Hepatocyte (in vitro differentiated cells): ENCODE measurements at regions not wholly inside any gene's neighbourhood (a gene's known extent, or its start where the extent isn't known, plus 50 kb on each side); places are given as distances from the start of the nearest gene placed in this dataset.
A peak's percentile ranks its signal among the peaks of the same experiment; 100 is the strongest.

ENCODE experiments used
- DNase-seq: peaks from one replicate; pipeline ENCODE4 v3.0.0-alpha.2; 2016; ENCODE audit warnings: low spot score
- H2AFZ ChIP-seq: fragments of 200-600 bp; sonication (generic); 2 replicates; pipeline ENCODE4 v1.6.0; 2016; ENCODE audit warnings: antibody characterized with exemption, mild to moderate bottlenecking
- H3K27ac ChIP-seq: fragments of 200-600 bp; sonication (generic); 2 replicates; pipeline ENCODE4 v1.5.1; 2016; ENCODE audit warnings: mild to moderate bottlenecking
- H3K27me3 ChIP-seq: fragments of 200-600 bp; sonication (generic); 2 replicates; pipeline ENCODE4 v1.6.1; 2016
- H3K36me3 ChIP-seq: fragments of 200-600 bp; sonication (generic); replicated peaks from 2 replicates; pipeline ENCODE4 v1.5.1; 2016; ENCODE audit warnings: low read depth; ENCODE audit not compliant: insufficient read depth
- H3K4me1 ChIP-seq: fragments of 200-600 bp; sonication (generic); 2 replicates; pipeline ENCODE4 v1.5.1; 2016; ENCODE audit warnings: mild to moderate bottlenecking, moderate library complexity; ENCODE audit not compliant: insufficient read depth
- H3K4me2 ChIP-seq: fragments of 200-600 bp; sonication (generic); 2 replicates; pipeline ENCODE4 v1.6.0; 2016
- H3K4me3 ChIP-seq: fragments of 200-600 bp; sonication (generic); 2 replicates; pipeline ENCODE4 v1.5.1; 2016; ENCODE audit warnings: mild to moderate bottlenecking
- H3K79me2 ChIP-seq: fragments of 200-600 bp; sonication (generic); 2 replicates; pipeline ENCODE4 v1.6.0; 2017; ENCODE audit warnings: mild to moderate bottlenecking
- H3K9me2 ChIP-seq: fragments of 200-600 bp; sonication (generic); replicated peaks from 2 replicates; pipeline ENCODE4 v1.6.0; 2017; ENCODE audit warnings: mild to moderate bottlenecking; ENCODE audit not compliant: insufficient read depth
- H3K9me3 ChIP-seq: fragments of 200-600 bp; sonication (generic); 2 replicates; pipeline ENCODE4 v1.5.1; 2016; ENCODE audit warnings: low read depth, mild to moderate bottlenecking
- H4K20me1 ChIP-seq: fragments of 200-600 bp; sonication (generic); 2 replicates; pipeline ENCODE4 v1.6.0; 2016; ENCODE audit warnings: mild to moderate bottlenecking; ENCODE audit not compliant: insufficient read depth, poor library complexity, severe bottlenecking
- EZH2 ChIP-seq: fragments of 200-600 bp; sonication (generic); IDR thresholded peaks from 2 replicates; pipeline ENCODE4 v1.6.1; 2016; ENCODE audit warnings: antibody characterized with exemption, mild to moderate bottlenecking, borderline replicate concordance
- EZH2phosphoT487 ChIP-seq: fragments of 200-600 bp; sonication (generic); IDR thresholded peaks from one replicate; pipeline ENCODE4 v1.6.1; 2018; ENCODE audit warnings: antibody characterized with exemption, mild to moderate bottlenecking, low read depth, moderate library complexity; ENCODE audit not compliant: unreplicated experiment, severe bottlenecking
- WGBS: methylation state at CpG from one replicate; pipeline ENCODE4 v1.1.6; 2016; ENCODE audit warnings: low lambda C conversion rate; ENCODE audit errors: missing lambda C conversion rate; 5-methylcytosine and 5-hydroxymethylcytosine counted together
- TF ChIP-seq, protein P1 (sequence below): fragments of 200-600 bp; sonication (generic); IDR thresholded peaks from 2 replicates; pipeline ENCODE4 v1.5.1; 2016; ENCODE audit warnings: antibody characterized with exemption, mild to moderate bottlenecking; ENCODE audit not compliant: poor library complexity

DNA sequence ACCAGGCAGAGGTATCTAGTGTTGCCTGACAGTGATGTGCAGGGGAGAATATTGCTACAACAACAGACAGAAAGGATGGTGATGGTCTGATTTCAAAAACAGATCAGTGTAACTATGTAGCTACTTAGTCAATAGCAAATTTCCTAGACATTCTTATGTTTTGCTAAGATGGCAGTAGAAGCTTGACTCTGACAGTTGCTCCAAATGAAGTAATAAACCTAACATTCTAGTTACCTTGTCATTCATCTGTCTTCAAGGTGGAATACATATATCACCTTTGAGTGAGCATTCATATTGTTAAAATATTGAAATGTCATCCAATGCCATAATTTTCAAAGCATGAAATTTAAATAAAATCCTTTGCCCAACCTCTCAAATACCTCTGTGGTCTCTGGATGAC lies 617.4 kb downstream of the USP25 start:
- Histone ChIP-seq H3K79me2 (no peaks in the 10 kb centered on the region), H3K4me3 (no peak overlapping the region), H3K9me3 (no peaks in the 10 kb centered on the region), H3K9me2 (no peaks in the 10 kb centered on the region), H3K4me1 (no peaks in the 10 kb centered on the region), H3K27me3 (no peaks in the 10 kb centered on the region), H3K4me2 (no peak overlapping the region), H3K36me3 (no peaks in the 10 kb centered on the region), H2AFZ (no peak overlapping the region), H4K20me1 (no peaks in the 10 kb centered on the region), H3K27ac (no peak overlapping the region)
- DNase-seq, result no peak
- no peak for TF ChIP-seq EZH2
- TF ChIP-seq, protein P1, sequence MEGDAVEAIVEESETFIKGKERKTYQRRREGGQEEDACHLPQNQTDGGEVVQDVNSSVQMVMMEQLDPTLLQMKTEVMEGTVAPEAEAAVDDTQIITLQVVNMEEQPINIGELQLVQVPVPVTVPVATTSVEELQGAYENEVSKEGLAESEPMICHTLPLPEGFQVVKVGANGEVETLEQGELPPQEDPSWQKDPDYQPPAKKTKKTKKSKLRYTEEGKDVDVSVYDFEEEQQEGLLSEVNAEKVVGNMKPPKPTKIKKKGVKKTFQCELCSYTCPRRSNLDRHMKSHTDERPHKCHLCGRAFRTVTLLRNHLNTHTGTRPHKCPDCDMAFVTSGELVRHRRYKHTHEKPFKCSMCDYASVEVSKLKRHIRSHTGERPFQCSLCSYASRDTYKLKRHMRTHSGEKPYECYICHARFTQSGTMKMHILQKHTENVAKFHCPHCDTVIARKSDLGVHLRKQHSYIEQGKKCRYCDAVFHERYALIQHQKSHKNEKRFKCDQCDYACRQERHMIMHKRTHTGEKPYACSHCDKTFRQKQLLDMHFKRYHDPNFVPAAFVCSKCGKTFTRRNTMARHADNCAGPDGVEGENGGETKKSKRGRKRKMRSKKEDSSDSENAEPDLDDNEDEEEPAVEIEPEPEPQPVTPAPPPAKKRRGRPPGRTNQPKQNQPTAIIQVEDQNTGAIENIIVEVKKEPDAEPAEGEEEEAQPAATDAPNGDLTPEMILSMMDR, result no peak
- TF ChIP-seq EZH2phosphoT487, result no peak

DNA sequence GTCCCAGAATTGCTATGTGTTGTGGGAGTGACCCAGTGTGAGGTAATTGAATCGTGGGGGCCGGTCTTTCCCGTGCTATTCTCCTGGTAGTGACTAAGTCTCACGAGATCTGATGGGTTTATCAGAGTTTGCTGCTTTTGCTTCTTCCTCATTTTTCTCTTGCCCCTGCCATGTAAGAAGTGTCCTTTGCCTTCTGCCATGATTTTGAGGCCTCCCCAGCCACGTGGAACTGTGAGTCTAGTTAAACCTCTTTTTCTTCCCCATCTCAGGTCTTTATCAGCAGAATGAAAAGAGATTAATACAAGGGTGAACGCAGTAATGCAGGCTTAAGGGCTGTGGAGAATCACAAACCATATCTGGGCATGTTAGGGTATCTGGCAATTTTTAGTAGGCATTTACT lies 624.0 kb downstream of the USP25 start:
- Histone ChIP-seq H3K4me1 (no peaks in the 10 kb centered on the region), H3K4me2 (no peak overlapping the region), H4K20me1 (no peaks in the 10 kb centered on the region), H2AFZ (no peak overlapping the region), H3K9me2 (no peaks in the 10 kb centered on the region), H3K79me2 (no peaks in the 10 kb centered on the region), H3K9me3 (no peaks in the 10 kb centered on the region), H3K36me3 (no peaks in the 10 kb centered on the region), H3K27ac (peak overlapping the region; percentile 26), H3K27me3 (no peaks in the 10 kb centered on the region), H3K4me3 (no peak overlapping the region)
- WGBS, result 74% methylated on average over 6 of the region's 6 CpGs
- TF ChIP-seq EZH2phosphoT487 (no peak), EZH2 (no peak)
- TF ChIP-seq, protein P1, result no peak
- DNase-seq, result no peak

DNA sequence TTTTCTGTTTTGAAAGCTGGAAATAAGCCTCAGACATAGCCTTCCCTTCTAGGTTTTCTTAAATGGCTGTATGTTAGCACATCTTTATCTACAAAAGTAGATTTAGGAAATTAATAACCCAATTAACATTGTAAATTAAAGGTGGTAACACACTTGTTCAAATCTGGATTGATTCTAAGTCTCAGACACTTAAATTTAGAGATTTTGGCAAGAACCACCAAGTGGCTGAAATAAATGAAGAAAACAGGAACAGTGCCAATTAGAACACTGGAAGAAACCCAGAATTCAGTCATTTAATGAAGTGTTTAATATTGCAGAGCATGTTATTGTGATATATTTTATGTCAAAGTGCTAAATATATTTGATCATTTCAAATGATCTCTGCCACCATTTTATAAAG lies 628.2 kb downstream of the USP25 start:
- no peaks in the 10 kb centered on the region for H3K36me3 ChIP-seq
- no peaks in the 10 kb centered on the region for H3K4me1 ChIP-seq
- no peaks in the 10 kb centered on the region for H3K27me3 ChIP-seq
- no peak overlapping the region for H3K4me2 ChIP-seq
- H2AFZ ChIP-seq, result no peak overlapping the region
- peaks cover 3% of the 10 kb centered on the region for H3K79me2 ChIP-seq
- no peaks in the 10 kb centered on the region for H3K9me2 ChIP-seq
- no peak overlapping the region for H3K27ac ChIP-seq
- no peak for TF ChIP-seq EZH2phosphoT487
- no peak for TF ChIP-seq EZH2
- TF ChIP-seq, protein P1, result no peak
- DNase-seq, result no peak
- H3K4me3 ChIP-seq, result no peak overlapping the region
- H4K20me1 ChIP-seq, result no peaks in the 10 kb centered on the region
- H3K9me3 ChIP-seq, result peaks cover 6% of the 10 kb centered on the region

DNA sequence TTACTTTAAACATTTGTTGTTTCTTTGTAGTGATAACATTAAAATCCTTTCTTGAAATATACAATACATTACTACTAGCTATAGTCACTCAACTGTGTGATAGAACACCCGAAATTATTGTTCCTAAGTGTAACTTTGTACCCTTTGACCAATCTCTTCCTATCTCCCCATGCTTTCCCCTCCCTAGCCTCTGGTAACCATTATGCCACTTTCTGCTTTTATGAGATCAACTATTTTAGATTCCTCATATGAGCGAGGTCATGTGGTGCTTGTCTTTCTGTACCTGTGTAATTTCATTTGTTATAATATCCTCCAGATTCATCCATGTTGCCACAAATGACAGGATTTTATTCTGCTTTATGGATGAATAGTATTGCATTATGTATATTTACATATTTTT lies 629.0 kb downstream of the USP25 start:
- no peak overlapping the region for H3K4me2 ChIP-seq
- no peak overlapping the region for H2AFZ ChIP-seq
- no peaks in the 10 kb centered on the region for H4K20me1 ChIP-seq
- no peak for DNase-seq
- no peaks in the 10 kb centered on the region for H3K9me2 ChIP-seq
- H3K4me1 ChIP-seq, result no peaks in the 10 kb centered on the region
- H3K27ac ChIP-seq, result no peak overlapping the region
- H3K4me3 ChIP-seq, result no peak overlapping the region
- WGBS, result 79% methylated on average over 2 of the region's 2 CpGs
- TF ChIP-seq EZH2 (no peak), EZH2phosphoT487 (no peak)
- TF ChIP-seq, protein P1, result no peak
- H3K27me3 ChIP-seq, result no peaks in the 10 kb centered on the region
- H3K9me3 ChIP-seq, result peaks cover 6% of the 10 kb centered on the region
- peaks cover 3% of the 10 kb centered on the region for H3K79me2 ChIP-seq
- no peaks in the 10 kb centered on the region for H3K36me3 ChIP-seq
